ENCODE measurements at regions not wholly inside any gene's neighbourhood (a gene's known extent, or its start where the extent isn't known, plus 50 kb on each side); places are given as distances from the start of the nearest gene placed in this dataset.
A peak's percentile ranks its signal among the peaks of the same experiment; 100 is the strongest.

DNA sequence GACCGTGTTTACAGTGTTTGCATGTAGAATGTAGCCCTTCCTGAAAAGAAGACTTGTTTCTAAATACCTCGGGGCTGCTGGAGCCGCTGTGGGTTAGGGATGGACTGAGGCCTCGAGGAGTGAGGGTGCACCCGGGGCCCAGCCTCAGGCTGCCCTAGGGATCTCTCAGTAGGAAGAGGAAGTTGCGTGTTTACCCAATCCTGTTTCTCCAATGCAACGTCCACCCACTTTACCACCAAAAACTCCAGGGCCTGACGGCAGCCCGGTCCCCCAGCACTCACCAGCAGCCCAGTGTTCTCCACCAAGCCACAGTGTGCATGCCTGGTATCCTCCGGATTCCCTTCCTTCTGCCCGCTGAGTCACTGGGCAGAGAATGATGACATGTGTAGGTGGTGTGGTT is 255.8 kb downstream of the GLI2 start:
- DNase-seq (ENCODE audit: low read depth) = peak; percentile 82
- no peak overlapping the region for H3K4me3 ChIP-seq (ENCODE audit: low read depth, low read length)
- no peak for TF ChIP-seq POLR2A (IDR thresholded peaks at IDR 0.05; ENCODE audit: extremely low read depth, insufficient read length)

GRCh38 chr2:120992791-120993555 is 257.3 kb downstream of the GLI2 start:
- no peak for DNase-seq (ENCODE audit: low read depth)
- TF ChIP-seq MYC (IDR thresholded peaks at IDR 0.05; ENCODE audit: low read depth, low read length) (no peak), MAX (IDR thresholded peaks at IDR 0.05; ENCODE audit: low read depth, low read length) (no peak), POLR2A (IDR thresholded peaks at IDR 0.05; ENCODE audit: extremely low read depth, insufficient read length) (no peak)
- TF ChIP-seq, protein P1, sequence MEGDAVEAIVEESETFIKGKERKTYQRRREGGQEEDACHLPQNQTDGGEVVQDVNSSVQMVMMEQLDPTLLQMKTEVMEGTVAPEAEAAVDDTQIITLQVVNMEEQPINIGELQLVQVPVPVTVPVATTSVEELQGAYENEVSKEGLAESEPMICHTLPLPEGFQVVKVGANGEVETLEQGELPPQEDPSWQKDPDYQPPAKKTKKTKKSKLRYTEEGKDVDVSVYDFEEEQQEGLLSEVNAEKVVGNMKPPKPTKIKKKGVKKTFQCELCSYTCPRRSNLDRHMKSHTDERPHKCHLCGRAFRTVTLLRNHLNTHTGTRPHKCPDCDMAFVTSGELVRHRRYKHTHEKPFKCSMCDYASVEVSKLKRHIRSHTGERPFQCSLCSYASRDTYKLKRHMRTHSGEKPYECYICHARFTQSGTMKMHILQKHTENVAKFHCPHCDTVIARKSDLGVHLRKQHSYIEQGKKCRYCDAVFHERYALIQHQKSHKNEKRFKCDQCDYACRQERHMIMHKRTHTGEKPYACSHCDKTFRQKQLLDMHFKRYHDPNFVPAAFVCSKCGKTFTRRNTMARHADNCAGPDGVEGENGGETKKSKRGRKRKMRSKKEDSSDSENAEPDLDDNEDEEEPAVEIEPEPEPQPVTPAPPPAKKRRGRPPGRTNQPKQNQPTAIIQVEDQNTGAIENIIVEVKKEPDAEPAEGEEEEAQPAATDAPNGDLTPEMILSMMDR (IDR thresholded peaks at IDR 0.05; ENCODE audit: low read depth, low read length) = no peak
- H3K4me3 ChIP-seq (ENCODE audit: low read depth, low read length) = no peak overlapping the region

GRCh38 chr2:120993661-120994060 is 258.0 kb downstream of the GLI2 start:
- H3K4me3 ChIP-seq (ENCODE audit: low read depth, low read length) = no peak overlapping the region
- TF ChIP-seq MAX (IDR thresholded peaks at IDR 0.05; ENCODE audit: low read depth, low read length) = no peak
- DNase-seq (ENCODE audit: low read depth) = no peak

GRCh38 chr2:120994301-120994995 is 258.8 kb downstream of the GLI2 start:
- no peak for TF ChIP-seq MAX (IDR thresholded peaks at IDR 0.05; ENCODE audit: low read depth, low read length)
- TF ChIP-seq MYC (IDR thresholded peaks at IDR 0.05; ENCODE audit: low read depth, low read length) = no peak
- TF ChIP-seq, protein P1 (IDR thresholded peaks at IDR 0.05; ENCODE audit: low read depth, low read length) = no peak
- TF ChIP-seq POLR2A (IDR thresholded peaks at IDR 0.05; ENCODE audit: extremely low read depth, insufficient read length) = no peak
- DNase-seq (ENCODE audit: low read depth) = no peak
- no peak overlapping the region for H3K4me3 ChIP-seq (ENCODE audit: low read depth, low read length)

DNA sequence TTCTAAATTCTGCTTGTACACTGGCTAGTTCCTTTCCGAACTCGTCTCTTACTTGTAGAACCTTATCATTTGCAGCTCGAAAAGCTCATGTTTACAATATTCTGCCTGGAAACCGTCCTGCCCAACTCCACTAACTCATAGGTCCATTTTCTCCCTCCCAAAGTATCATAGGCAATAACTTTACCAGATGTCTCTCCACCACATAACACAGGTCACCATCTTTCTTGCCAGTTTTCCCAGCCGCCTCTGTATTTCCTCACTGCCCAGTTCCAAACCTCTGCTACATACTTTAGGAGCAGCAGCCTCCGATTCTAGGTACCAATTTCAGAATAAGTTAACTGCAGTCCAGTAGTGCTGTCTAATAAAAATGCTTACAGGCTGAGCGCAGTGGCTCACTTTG is 259.5 kb downstream of the GLI2 start:
- H3K4me3 ChIP-seq (ENCODE audit: low read depth, low read length) = no peak overlapping the region
- DNase-seq (ENCODE audit: low read depth) = no peak
- TF ChIP-seq MYC (IDR thresholded peaks at IDR 0.05; ENCODE audit: low read depth, low read length) = no peak
- TF ChIP-seq, protein P1 (IDR thresholded peaks at IDR 0.05; ENCODE audit: low read depth, low read length) = no peak

DNA sequence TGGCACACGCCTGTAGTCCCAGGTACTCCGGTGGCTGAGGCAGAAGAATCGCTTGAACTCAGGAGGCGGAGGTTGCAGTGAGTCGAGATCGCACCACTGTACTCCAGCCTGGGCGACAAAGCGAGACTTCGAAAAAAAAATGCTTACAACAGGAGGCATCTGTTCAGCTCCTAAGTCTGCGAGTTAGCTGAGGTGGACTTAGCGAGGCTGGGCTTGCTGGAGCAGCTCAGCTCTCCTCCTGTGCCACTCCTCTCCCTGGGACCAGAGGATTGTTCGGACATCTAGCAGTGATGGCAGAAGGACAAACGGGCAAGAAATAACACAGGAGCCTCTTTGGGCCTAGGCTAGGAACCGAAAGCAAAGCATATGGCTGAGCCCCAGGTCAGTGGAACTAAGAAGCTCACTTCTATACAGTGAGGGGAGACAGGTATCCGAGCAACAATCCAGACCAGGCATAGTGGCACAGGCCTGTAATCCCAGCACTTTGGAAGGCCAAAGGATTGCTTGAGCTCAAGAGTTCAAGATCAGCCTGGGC is 260.1 kb downstream of the GLI2 start:
- DNase-seq (ENCODE audit: low read depth) = no peak
- TF ChIP-seq POLR2A (IDR thresholded peaks at IDR 0.05; ENCODE audit: extremely low read depth, insufficient read length) (no peak), MYC (IDR thresholded peaks at IDR 0.05; ENCODE audit: low read depth, low read length) (no peak), MAX (IDR thresholded peaks at IDR 0.05; ENCODE audit: low read depth, low read length) (no peak)
- TF ChIP-seq, protein P1 (IDR thresholded peaks at IDR 0.05; ENCODE audit: low read depth, low read length) = no peak
- no peak overlapping the region for H3K4me3 ChIP-seq (ENCODE audit: low read depth, low read length)

Measured in NB4 (cell line).